Central memory CD8-positive, alpha-beta T cell (primary cell): ENCODE measurements at regions not wholly inside any gene's neighbourhood (a gene's known extent, or its start where the extent isn't known, plus 50 kb on each side); places are given as distances from the start of the nearest gene placed in this dataset.

ENCODE experiments used
- ATAC-seq: fragments of 150-1000 bp; cut with Tn5 transposase; replicated peaks from 2 replicates; pipeline ENCODE4 v1.10.0; 2022; ENCODE audit warnings: mild to moderate bottlenecking, moderate FRiP score, moderate number of reproducible peaks; ENCODE audit not compliant: poor library complexity, severe bottlenecking; ENCODE audit errors: extremely low read depth
- DNase-seq, 2 donors: peaks; one replicate each; pipeline ENCODE4 v3.0.0; 2021; ENCODE audit warnings: low spot score in 2 of 2
- H3K27ac Mint-ChIP-seq: one replicate; pipeline ENCODE4 v1.8.0; 2022; ENCODE audit warnings: low read depth, mild to moderate bottlenecking, moderate library complexity, mixed read lengths
- H3K27me3 Mint-ChIP-seq: one replicate; pipeline ENCODE4 v1.8.0; 2022; ENCODE audit warnings: mixed read lengths
- H3K36me3 Mint-ChIP-seq: one replicate; pipeline ENCODE4 v1.8.0; 2022; ENCODE audit warnings: mild to moderate bottlenecking, moderate library complexity, mixed read lengths; ENCODE audit not compliant: insufficient read depth
- H3K4me1 Mint-ChIP-seq: one replicate; pipeline ENCODE4 v1.8.0; 2022; ENCODE audit warnings: mixed read lengths
- H3K4me3 Mint-ChIP-seq: one replicate; pipeline ENCODE4 v1.8.0; 2022; ENCODE audit warnings: mild to moderate bottlenecking, moderate library complexity, mixed read lengths
- H3K9me3 Mint-ChIP-seq: one replicate; pipeline ENCODE4 v1.8.0; 2022; ENCODE audit warnings: mixed read lengths

GRCh38 chr16:62882552-62883221 is 846.4 kb upstream of the CDH8 start:
- Mint-ChIP-seq H3K9me3 (peaks cover 29% of the 10 kb centered on the region), H3K4me3 (no peak overlapping the region), H3K27ac (no peak overlapping the region), H3K36me3 (no peaks in the 10 kb centered on the region), H3K27me3 (no peaks in the 10 kb centered on the region), H3K4me1 (no peaks in the 10 kb centered on the region)
- no peak for ATAC-seq
- no peak for DNase-seq

GRCh38 chr16:62876133-62876532 is 839.9 kb upstream of the CDH8 start:
- no peak overlapping the region for H3K27ac Mint-ChIP-seq
- no peaks in the 10 kb centered on the region for H3K27me3 Mint-ChIP-seq
- no peak overlapping the region for H3K4me3 Mint-ChIP-seq
- no peaks in the 10 kb centered on the region for H3K36me3 Mint-ChIP-seq
- H3K9me3 Mint-ChIP-seq = peaks cover 25% of the 10 kb centered on the region
- DNase-seq = no peak
- no peaks in the 10 kb centered on the region for H3K4me1 Mint-ChIP-seq
- ATAC-seq = no peak

GRCh38 chr16:62872339-62872738 is 836.1 kb upstream of the CDH8 start:
- Mint-ChIP-seq H3K9me3 (peaks cover 19% of the 10 kb centered on the region), H3K4me1 (no peaks in the 10 kb centered on the region), H3K27me3 (no peaks in the 10 kb centered on the region), H3K27ac (no peak overlapping the region), H3K4me3 (no peak overlapping the region), H3K36me3 (no peaks in the 10 kb centered on the region)
- DNase-seq (no peak), ATAC-seq (no peak)

DNA sequence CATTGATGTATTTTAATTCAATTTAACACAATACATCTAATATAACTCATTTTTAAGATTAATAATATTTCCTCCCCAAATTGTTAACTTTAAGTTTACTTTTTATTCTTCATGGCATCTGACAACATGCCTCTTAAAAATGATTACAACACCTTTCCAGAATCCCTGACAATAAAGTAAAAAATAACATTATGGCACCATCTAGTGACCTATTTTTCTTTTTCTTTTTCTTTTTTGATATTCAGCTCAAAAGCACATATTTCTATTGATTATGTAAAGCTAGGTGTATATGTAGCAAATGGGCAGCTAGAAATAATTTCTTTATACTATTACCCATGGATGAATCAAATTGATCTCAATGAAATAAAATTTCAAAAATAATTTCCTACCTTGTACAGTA is 834.3 kb upstream of the CDH8 start:
- Mint-ChIP-seq H3K4me3 (no peak overlapping the region), H3K4me1 (no peaks in the 10 kb centered on the region), H3K9me3 (peaks cover 7% of the 10 kb centered on the region), H3K36me3 (no peaks in the 10 kb centered on the region), H3K27me3 (no peaks in the 10 kb centered on the region), H3K27ac (no peak overlapping the region)
- ATAC-seq (no peak), DNase-seq (no peak)

GRCh38 chr16:62869837-62870236 is 833.6 kb upstream of the CDH8 start:
- Mint-ChIP-seq H3K36me3 (no peaks in the 10 kb centered on the region), H3K9me3 (peaks cover 7% of the 10 kb centered on the region), H3K4me3 (no peak overlapping the region), H3K4me1 (no peaks in the 10 kb centered on the region), H3K27me3 (no peaks in the 10 kb centered on the region), H3K27ac (no peak overlapping the region)
- ATAC-seq (no peak), DNase-seq (no peak)

- Mint-ChIP-seq H3K36me3 (no peaks in the 10 kb centered on the region), H3K4me1 (no peaks in the 10 kb centered on the region), H3K9me3 (peaks cover 12% of the 10 kb centered on the region), H3K4me3 (no peak overlapping the region), H3K27ac (no peak overlapping the region), H3K27me3 (no peaks in the 10 kb centered on the region)
- DNase-seq (no peak), ATAC-seq (no peak)
These were observed 826.9 kb upstream of the CDH8 start for GRCh38 chr16:62863139-62863538.

GRCh38 chr16:62853887-62854286 is 817.6 kb upstream of the CDH8 start:
- DNase-seq (no peak), ATAC-seq (no peak)
- Mint-ChIP-seq H3K9me3 (peaks cover 17% of the 10 kb centered on the region), H3K4me1 (no peaks in the 10 kb centered on the region), H3K36me3 (no peaks in the 10 kb centered on the region), H3K27ac (no peak overlapping the region), H3K27me3 (no peaks in the 10 kb centered on the region), H3K4me3 (no peak overlapping the region)

- no peak overlapping the region for H3K4me3 Mint-ChIP-seq
- ATAC-seq (no peak), DNase-seq (no peak)
- H3K9me3 Mint-ChIP-seq = peaks cover 18% of the 10 kb centered on the region
- no peaks in the 10 kb centered on the region for H3K36me3 Mint-ChIP-seq
- H3K4me1 Mint-ChIP-seq = no peaks in the 10 kb centered on the region
- H3K27ac Mint-ChIP-seq = no peak overlapping the region
- no peaks in the 10 kb centered on the region for H3K27me3 Mint-ChIP-seq
These were observed 810.3 kb upstream of the CDH8 start for GRCh38 chr16:62846399-62847057.

DNA sequence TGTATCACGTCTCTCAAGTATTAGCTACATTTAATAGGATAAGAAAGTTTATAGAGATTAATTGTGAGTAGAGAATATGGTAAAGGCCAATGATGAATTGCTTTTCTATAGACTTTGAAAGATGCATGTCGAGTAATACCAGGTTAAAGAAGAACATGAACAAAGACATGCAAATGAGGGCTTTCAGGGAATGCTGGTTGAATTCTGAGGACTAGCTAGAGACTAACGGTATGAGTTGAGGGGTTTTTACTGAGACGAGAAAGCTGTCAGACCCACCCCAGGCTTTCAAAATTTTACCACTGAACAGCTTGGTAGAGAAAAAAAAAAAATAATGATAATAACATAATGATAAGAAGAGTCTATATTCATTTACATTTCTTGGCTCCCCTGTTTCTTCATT is 796.0 kb upstream of the CDH8 start:
- H3K27ac Mint-ChIP-seq = no peak overlapping the region
- H3K27me3 Mint-ChIP-seq = no peaks in the 10 kb centered on the region
- DNase-seq (no peak), ATAC-seq (no peak)
- peaks cover 32% of the 10 kb centered on the region for H3K9me3 Mint-ChIP-seq
- H3K4me3 Mint-ChIP-seq = no peak overlapping the region
- H3K4me1 Mint-ChIP-seq = no peaks in the 10 kb centered on the region
- no peaks in the 10 kb centered on the region for H3K36me3 Mint-ChIP-seq

GRCh38 chr16:62831235-62831850 is 795.1 kb upstream of the CDH8 start:
- no peak overlapping the region for H3K4me3 Mint-ChIP-seq
- H3K36me3 Mint-ChIP-seq = no peaks in the 10 kb centered on the region
- no peak for ATAC-seq
- peaks cover 32% of the 10 kb centered on the region for H3K9me3 Mint-ChIP-seq
- DNase-seq = no peak
- H3K4me1 Mint-ChIP-seq = no peaks in the 10 kb centered on the region
- H3K27ac Mint-ChIP-seq = no peak overlapping the region
- H3K27me3 Mint-ChIP-seq = no peaks in the 10 kb centered on the region

GRCh38 chr16:62829607-62830006 is 793.4 kb upstream of the CDH8 start:
- Mint-ChIP-seq H3K36me3 (no peaks in the 10 kb centered on the region), H3K4me3 (no peak overlapping the region), H3K4me1 (no peaks in the 10 kb centered on the region), H3K27me3 (no peaks in the 10 kb centered on the region), H3K9me3 (peaks cover 36% of the 10 kb centered on the region), H3K27ac (no peak overlapping the region)
- ATAC-seq = no peak
- DNase-seq = no peak

DNA sequence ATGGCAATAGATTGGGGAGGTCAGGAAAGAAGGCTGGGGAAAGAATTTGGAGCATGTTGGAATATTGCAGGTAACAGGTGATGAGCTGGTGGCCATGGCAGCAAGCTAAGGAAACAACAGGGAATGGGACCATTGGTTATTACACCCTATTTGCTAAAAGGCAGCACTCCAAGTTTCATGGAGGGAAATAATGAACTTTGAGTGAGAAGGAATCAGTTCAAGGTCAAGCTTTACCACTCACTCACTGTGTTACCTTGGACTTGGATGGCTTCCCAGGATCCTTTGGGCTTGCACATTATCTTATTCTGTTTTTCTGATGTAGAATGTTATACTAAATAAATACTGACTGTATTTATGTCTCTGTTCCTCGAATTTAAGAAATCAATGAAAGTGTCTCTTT is 792.8 kb upstream of the CDH8 start:
- Mint-ChIP-seq H3K4me3 (no peak overlapping the region), H3K36me3 (no peaks in the 10 kb centered on the region), H3K4me1 (no peaks in the 10 kb centered on the region), H3K27me3 (no peaks in the 10 kb centered on the region), H3K9me3 (peaks cover 38% of the 10 kb centered on the region), H3K27ac (no peak overlapping the region)
- DNase-seq (no peak), ATAC-seq (no peak)

DNA sequence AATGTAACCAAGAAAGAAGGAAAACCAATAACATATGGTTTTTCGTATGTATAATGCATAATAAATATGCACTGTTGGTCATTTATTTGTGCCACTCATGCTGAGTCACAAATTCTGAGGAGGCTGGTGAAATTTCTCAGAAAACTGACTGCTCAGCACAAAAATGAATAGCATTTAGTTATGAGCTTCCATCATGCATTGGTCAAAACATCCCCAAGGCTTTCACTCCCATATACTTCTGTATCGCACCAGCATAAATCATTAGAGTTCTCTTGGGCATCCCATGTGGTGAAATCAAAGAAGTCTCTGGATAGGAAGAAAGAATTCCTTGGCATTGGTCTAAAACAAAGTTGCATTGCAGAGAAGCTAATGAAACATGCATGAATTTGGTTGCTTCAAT is 785.6 kb upstream of the CDH8 start:
- DNase-seq (no peak), ATAC-seq (no peak)
- no peaks in the 10 kb centered on the region for H3K36me3 Mint-ChIP-seq
- H3K4me3 Mint-ChIP-seq = no peak overlapping the region
- no peaks in the 10 kb centered on the region for H3K27me3 Mint-ChIP-seq
- H3K4me1 Mint-ChIP-seq = no peaks in the 10 kb centered on the region
- H3K27ac Mint-ChIP-seq = no peak overlapping the region
- H3K9me3 Mint-ChIP-seq = peaks cover 19% of the 10 kb centered on the region
